Gastroesophageal sphincter (tissue), 3 donors: ENCODE measurements at regions not wholly inside any gene's neighbourhood (a gene's known extent, or its start where the extent isn't known, plus 50 kb on each side); places are given as distances from the start of the nearest gene placed in this dataset.

ENCODE experiments used
- EP300 ChIP-seq: sonication (generic); formaldehyde crosslinking; IDR thresholded peaks from one replicate; pipeline ENCODE4 v1.6.1; 2017; ENCODE audit warnings: antibody characterized with exemption, mild to moderate bottlenecking
- POLR2A ChIP-seq, 2 donors: fragments of 450-650 bp; IDR thresholded peaks; one replicate each; pipeline ENCODE4 v1.6.1; 2017; ENCODE audit warnings: antibody characterized with exemption in 2 of 2, mild to moderate bottlenecking in 2 of 2, moderate library complexity in 1 of 2
- POLR2AphosphoS5 ChIP-seq: sonication (generic); formaldehyde crosslinking; IDR thresholded peaks from one replicate; pipeline ENCODE4 v1.6.1; 2017; ENCODE audit warnings: antibody characterized with exemption
- TF ChIP-seq, protein P1 (sequence below), 4 experiments: fragments of 200-600 bp in 2 of 4; fragments of 450-650 bp in 2 of 4; sonication (generic) in 1 of 4; IDR thresholded peaks; one replicate each; pipeline ENCODE4 v1.5.1; 2017 to 2019; ENCODE audit warnings: antibody characterized with exemption in 4 of 4, mild to moderate bottlenecking in 2 of 4, moderate library complexity in 2 of 4

DNA sequence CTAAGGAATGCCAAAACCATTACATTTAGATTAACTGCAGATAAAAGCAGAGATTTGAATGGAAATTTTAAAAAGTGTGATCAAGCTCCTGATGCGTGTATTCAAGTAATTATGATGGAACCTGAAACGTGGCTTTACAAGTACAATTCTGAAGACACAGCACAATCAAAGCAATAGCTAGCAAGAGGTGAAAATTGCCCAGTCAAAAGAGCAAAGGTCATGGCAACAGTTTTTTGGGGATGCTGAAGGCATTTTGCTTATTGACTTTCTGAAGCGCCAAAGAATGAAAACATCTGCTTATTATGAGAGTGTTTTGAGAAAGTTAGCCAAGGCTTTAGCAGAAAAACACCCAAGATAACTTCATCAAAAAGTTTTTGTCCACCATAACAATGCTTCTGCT, 389.6 kb upstream of the TENM4 start:
- TF ChIP-seq, protein P1, sequence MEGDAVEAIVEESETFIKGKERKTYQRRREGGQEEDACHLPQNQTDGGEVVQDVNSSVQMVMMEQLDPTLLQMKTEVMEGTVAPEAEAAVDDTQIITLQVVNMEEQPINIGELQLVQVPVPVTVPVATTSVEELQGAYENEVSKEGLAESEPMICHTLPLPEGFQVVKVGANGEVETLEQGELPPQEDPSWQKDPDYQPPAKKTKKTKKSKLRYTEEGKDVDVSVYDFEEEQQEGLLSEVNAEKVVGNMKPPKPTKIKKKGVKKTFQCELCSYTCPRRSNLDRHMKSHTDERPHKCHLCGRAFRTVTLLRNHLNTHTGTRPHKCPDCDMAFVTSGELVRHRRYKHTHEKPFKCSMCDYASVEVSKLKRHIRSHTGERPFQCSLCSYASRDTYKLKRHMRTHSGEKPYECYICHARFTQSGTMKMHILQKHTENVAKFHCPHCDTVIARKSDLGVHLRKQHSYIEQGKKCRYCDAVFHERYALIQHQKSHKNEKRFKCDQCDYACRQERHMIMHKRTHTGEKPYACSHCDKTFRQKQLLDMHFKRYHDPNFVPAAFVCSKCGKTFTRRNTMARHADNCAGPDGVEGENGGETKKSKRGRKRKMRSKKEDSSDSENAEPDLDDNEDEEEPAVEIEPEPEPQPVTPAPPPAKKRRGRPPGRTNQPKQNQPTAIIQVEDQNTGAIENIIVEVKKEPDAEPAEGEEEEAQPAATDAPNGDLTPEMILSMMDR (IDR thresholded peaks at IDR 0.05), result no peak
- TF ChIP-seq POLR2A (IDR thresholded peaks at IDR 0.05) (no peak), EP300 (no peak), POLR2AphosphoS5 (no peak)
